ENCODE measurements at regions not wholly inside any gene's neighbourhood (a gene's known extent, or its start where the extent isn't known, plus 50 kb on each side); places are given as distances from the start of the nearest gene placed in this dataset. TPM values are rescaled to one million over a fixed set of nuclear protein-coding genes. Genes with fewer than 3 reads are reported as not detected.

DNA sequence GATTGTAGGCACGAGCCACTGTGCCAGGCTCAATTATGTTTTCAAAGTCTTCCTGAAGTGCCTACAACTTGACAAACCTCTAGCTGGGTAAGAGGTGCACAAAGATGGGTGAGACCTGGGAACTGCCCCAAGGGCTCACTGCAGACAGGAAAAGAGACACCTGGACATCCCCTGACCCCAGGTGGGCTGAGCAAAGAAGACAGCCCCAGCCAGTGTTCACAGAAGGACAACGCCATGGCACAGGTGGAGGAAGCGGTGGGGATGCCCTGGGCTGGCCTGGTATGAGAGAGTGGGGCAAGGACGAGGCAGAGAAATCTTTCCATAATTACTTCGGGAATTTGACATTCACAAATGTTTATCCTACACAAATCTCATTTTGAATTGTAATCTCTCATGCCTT, 278.9 kb downstream of the SMOC2 start:
- no peak for DNase-seq (ENCODE audit: low spot score in 2 of 2)
- no peaks in the 10 kb centered on the region for H3K4me1 ChIP-seq
- H3K27ac ChIP-seq, result no peak overlapping the region
- TF ChIP-seq, protein P1, sequence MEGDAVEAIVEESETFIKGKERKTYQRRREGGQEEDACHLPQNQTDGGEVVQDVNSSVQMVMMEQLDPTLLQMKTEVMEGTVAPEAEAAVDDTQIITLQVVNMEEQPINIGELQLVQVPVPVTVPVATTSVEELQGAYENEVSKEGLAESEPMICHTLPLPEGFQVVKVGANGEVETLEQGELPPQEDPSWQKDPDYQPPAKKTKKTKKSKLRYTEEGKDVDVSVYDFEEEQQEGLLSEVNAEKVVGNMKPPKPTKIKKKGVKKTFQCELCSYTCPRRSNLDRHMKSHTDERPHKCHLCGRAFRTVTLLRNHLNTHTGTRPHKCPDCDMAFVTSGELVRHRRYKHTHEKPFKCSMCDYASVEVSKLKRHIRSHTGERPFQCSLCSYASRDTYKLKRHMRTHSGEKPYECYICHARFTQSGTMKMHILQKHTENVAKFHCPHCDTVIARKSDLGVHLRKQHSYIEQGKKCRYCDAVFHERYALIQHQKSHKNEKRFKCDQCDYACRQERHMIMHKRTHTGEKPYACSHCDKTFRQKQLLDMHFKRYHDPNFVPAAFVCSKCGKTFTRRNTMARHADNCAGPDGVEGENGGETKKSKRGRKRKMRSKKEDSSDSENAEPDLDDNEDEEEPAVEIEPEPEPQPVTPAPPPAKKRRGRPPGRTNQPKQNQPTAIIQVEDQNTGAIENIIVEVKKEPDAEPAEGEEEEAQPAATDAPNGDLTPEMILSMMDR (IDR thresholded peaks at IDR 0.05), result no peak
- no peak for TF ChIP-seq POLR2A (IDR thresholded peaks at IDR 0.05)
- TF ChIP-seq EP300 (IDR thresholded peaks at IDR 0.05), result no peak
- WGBS, 2 donors, result 82 to 85% methylated on average over 5 of the region's 5 CpGs
- H3K27me3 ChIP-seq, result no peaks in the 10 kb centered on the region
- H3K4me3 ChIP-seq, result no peak overlapping the region
- no peaks in the 10 kb centered on the region for H3K36me3 ChIP-seq
- H3K9me3 ChIP-seq, result peaks cover 0 to 15% (median 0%) of the 10 kb centered on the region in 4 donors

DNA sequence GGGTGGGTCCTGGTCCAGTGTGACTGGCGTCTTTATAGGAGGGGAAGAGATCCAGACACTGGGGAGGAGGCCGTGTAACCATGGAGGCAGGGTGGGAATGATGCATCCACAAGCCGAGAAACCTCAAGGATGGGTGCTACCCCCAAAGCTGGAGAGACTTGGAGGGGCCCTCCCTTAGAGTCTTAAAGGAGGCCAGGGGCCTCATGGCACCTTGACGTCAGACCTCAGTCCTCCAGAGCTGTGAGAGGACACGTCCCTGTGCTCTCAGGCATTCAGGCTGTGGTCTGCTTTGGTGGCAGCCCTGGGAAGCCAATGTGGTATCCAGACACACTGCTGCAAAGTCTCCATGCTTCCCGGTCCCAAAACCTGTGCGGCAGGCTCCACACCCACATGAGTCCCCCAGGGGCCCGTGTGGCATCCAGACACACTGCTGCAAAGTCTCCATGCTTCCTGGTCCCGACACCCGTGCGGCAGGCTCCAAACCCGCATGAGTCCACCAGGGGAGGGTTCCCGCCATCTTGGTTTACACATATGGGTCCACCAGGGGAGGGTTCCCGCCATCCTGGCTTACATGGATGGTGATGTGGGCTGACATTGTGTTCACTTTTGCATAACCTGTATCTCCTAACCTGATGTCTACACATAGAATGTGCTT, 278.0 kb downstream of the SMOC2 start:
- Histone ChIP-seq H3K36me3 (no peaks in the 10 kb centered on the region), H3K27ac (no peak overlapping the region), H3K4me1 (no peaks in the 10 kb centered on the region), H3K4me3 (no peak overlapping the region), H3K27me3 (no peaks in the 10 kb centered on the region), H3K9me3 (peaks cover 0 to 13% (median 0%) of the 10 kb centered on the region in 4 donors)
- DNase-seq (ENCODE audit: low spot score in 2 of 2), result no peak
- 94 to 97% methylated on average over 14 of the region's 14 CpGs for WGBS, 2 donors
- TF ChIP-seq POLR2A (IDR thresholded peaks at IDR 0.05), result no peak
- TF ChIP-seq, protein P1 (IDR thresholded peaks at IDR 0.05), result no peak
- no peak for TF ChIP-seq EP300 (IDR thresholded peaks at IDR 0.05)

Small RNA genes lying in the stretch of these regions (small RNA-seq; reads per million reads assigned to genes)
- gene AL513210.1, result not detected

All from tibial nerve (tissue), 4 donors.